GM18861 (cell line): ENCODE measurements at regions not wholly inside any gene's neighbourhood (a gene's known extent, or its start where the extent isn't known, plus 50 kb on each side); places are given as distances from the start of the nearest gene placed in this dataset.
"Not testable (repeated sequence)": the region's sequence is repeated elsewhere in the genome, so short reads cannot be mapped to it uniquely, and the experiment has no call there.

Experiments
- ATAC-seq: cut with Tn5 transposase; IDR thresholded peaks from one replicate; pipeline ENCODE4 v1.9.1; 2021; ENCODE audit not compliant: unreplicated experiment

GRCh38 chr4:67412153-67412712 lies 133.1 kb downstream of the CENPC start:
- not testable (repeated sequence) for ATAC-seq

- no peak for ATAC-seq
These were observed 142.0 kb downstream of the CENPC start for GRCh38 chr4:67403342-67403741.

GRCh38 chr4:67401902-67402301 lies 143.4 kb downstream of the CENPC start:
- ATAC-seq, result no peak

- ATAC-seq, result no peak
These were observed 147.4 kb downstream of the CENPC start for GRCh38 chr4:67397931-67398330.

GRCh38 chr4:67397031-67397430 lies 148.3 kb downstream of the CENPC start:
- no peak for ATAC-seq

GRCh38 chr4:67396008-67396407 lies 149.3 kb downstream of the CENPC start:
- no peak for ATAC-seq

GRCh38 chr4:67394879-67395278 lies 150.4 kb downstream of the CENPC start:
- ATAC-seq, result no peak

GRCh38 chr4:67393699-67394281 lies 151.5 kb downstream of the CENPC start:
- ATAC-seq, result no peak

GRCh38 chr4:67393007-67393406 lies 152.3 kb downstream of the CENPC start:
- no peak for ATAC-seq

GRCh38 chr4:67381406-67381804 lies 163.9 kb downstream of the CENPC start:
- not testable (repeated sequence) for ATAC-seq

GRCh38 chr4:67380702-67381405 lies 164.4 kb downstream of the CENPC start:
- ATAC-seq, result not testable (repeated sequence)

- no peak for ATAC-seq
These were observed 165.1 kb downstream of the CENPC start for GRCh38 chr4:67380154-67380553.

- ATAC-seq, result no peak
These were observed 170.0 kb downstream of the CENPC start for GRCh38 chr4:67375291-67375690.

- ATAC-seq, result no peak
These were observed 173.7 kb downstream of the CENPC start for GRCh38 chr4:67371615-67372014.

GRCh38 chr4:67366311-67366861 lies 178.9 kb downstream of the CENPC start:
- no peak for ATAC-seq

- ATAC-seq, result no peak
These were observed 179.6 kb downstream of the CENPC start for GRCh38 chr4:67365661-67366245.

- no peak for ATAC-seq
These were observed 189.5 kb downstream of the CENPC start for GRCh38 chr4:67355806-67356205.

- ATAC-seq, result no peak
These were observed 198.6 kb downstream of the CENPC start for GRCh38 chr4:67346654-67347053.

- no peak for ATAC-seq
These were observed 200.5 kb downstream of the CENPC start for GRCh38 chr4:67344594-67345380.

- ATAC-seq, result no peak
These were observed 202.1 kb downstream of the CENPC start for GRCh38 chr4:67343199-67343598.

GRCh38 chr4:67342291-67342690 lies 203.0 kb downstream of the CENPC start:
- ATAC-seq, result no peak
